K562 (cell line): ENCODE measurements at regions not wholly inside any gene's neighbourhood (a gene's known extent, or its start where the extent isn't known, plus 50 kb on each side); places are given as distances from the start of the nearest gene placed in this dataset.
A peak's percentile ranks its signal among the peaks of the same experiment; 100 is the strongest.

Experiments used
- ARHGAP35 ChIP-seq: fragments of 450-650 bp; IDR thresholded peaks from 2 replicates; pipeline ENCODE4 v1.6.1; 2018; ENCODE audit not compliant: partially characterized antibody
- BCL6 ChIP-seq: fragments of 250-450 bp; sonication (Bioruptor Pico); IDR thresholded peaks from 2 replicates; pipeline ENCODE4 v1.4.0; 2020
- CBFA2T2 ChIP-seq: fragments of 450-650 bp; conservative IDR thresholded peaks from 2 replicates; pipeline ENCODE4 v1.6.1; 2017; ENCODE audit warnings: mild to moderate bottlenecking
- HIVEP1 ChIP-seq: fragments of 250-450 bp; sonication (Bioruptor Pico); IDR thresholded peaks from 2 replicates; pipeline ENCODE4 v1.4.0; 2020; ENCODE audit warnings: mild to moderate bottlenecking
- JUNB ChIP-seq: fragments of 450-650 bp; formaldehyde crosslinking; conservative IDR thresholded peaks from 2 replicates; pipeline ENCODE4 v1.4.0; 2020; ENCODE audit warnings: mild to moderate bottlenecking
- NFRKB ChIP-seq: fragments of 450-650 bp; IDR thresholded peaks from 2 replicates; pipeline ENCODE4 v1.6.1; 2016; ENCODE audit warnings: low read depth
- SNRNP70 ChIP-seq: fragments of 200-400 bp; formaldehyde crosslinking; optimal IDR thresholded peaks from 2 replicates; pipeline ENCODE3; 2017; ENCODE audit warnings: low read depth, low read length
- ZBTB11 ChIP-seq, 3 experiments: fragments of 200-800 bp in 1 of 3; fragments of 250-450 bp in 1 of 3; fragments of 450-650 bp in 1 of 3; sonication (Bioruptor Pico) in 1 of 3; sonication (Bioruptor generic) in 1 of 3; formaldehyde crosslinking in 1 of 3; IDR thresholded peaks; 2 replicates each; pipeline versions ENCODE4 v1.6.1 to v1.8.0; 2016 to 2022; ENCODE audit warnings: mild to moderate bottlenecking in 2 of 3, missing genetic modification characterization in 2 of 3, missing compliant biosample characterization in 1 of 3, moderate library complexity in 1 of 3
- TF ChIP-seq, protein P1 (sequence below): sonication (generic); formaldehyde crosslinking; IDR thresholded peaks from 2 replicates; pipeline ENCODE4 v1.8.0; 2022; ENCODE audit warnings: mild to moderate bottlenecking, missing genetic modification reagents
- TF ChIP-seq, protein P2 (sequence below), 2 experiments: fragments of 450-650 bp in 1 of 2; sonication (generic) in 1 of 2; formaldehyde crosslinking in 1 of 2; IDR thresholded peaks; 2 replicates each; pipeline versions ENCODE4 v1.7.1 to v1.9.0; 2016 to 2022; ENCODE audit warnings: inconsistent platforms in 1 of 2, mild to moderate bottlenecking in 1 of 2, missing genetic modification reagents in 1 of 2

GRCh38 chr4:78720994-78721677 lies 55.0 kb upstream of the BMP2K start (continued):
- TF ChIP-seq, protein P1, sequence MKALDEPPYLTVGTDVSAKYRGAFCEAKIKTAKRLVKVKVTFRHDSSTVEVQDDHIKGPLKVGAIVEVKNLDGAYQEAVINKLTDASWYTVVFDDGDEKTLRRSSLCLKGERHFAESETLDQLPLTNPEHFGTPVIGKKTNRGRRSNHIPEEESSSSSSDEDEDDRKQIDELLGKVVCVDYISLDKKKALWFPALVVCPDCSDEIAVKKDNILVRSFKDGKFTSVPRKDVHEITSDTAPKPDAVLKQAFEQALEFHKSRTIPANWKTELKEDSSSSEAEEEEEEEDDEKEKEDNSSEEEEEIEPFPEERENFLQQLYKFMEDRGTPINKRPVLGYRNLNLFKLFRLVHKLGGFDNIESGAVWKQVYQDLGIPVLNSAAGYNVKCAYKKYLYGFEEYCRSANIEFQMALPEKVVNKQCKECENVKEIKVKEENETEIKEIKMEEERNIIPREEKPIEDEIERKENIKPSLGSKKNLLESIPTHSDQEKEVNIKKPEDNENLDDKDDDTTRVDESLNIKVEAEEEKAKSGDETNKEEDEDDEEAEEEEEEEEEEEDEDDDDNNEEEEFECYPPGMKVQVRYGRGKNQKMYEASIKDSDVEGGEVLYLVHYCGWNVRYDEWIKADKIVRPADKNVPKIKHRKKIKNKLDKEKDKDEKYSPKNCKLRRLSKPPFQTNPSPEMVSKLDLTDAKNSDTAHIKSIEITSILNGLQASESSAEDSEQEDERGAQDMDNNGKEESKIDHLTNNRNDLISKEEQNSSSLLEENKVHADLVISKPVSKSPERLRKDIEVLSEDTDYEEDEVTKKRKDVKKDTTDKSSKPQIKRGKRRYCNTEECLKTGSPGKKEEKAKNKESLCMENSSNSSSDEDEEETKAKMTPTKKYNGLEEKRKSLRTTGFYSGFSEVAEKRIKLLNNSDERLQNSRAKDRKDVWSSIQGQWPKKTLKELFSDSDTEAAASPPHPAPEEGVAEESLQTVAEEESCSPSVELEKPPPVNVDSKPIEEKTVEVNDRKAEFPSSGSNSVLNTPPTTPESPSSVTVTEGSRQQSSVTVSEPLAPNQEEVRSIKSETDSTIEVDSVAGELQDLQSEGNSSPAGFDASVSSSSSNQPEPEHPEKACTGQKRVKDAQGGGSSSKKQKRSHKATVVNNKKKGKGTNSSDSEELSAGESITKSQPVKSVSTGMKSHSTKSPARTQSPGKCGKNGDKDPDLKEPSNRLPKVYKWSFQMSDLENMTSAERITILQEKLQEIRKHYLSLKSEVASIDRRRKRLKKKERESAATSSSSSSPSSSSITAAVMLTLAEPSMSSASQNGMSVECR (CRISPR knock-in tag) = no peak
- TF ChIP-seq ZBTB11 (CRISPR knock-in tag; IDR thresholded peaks at IDR 0.05) (peak in 1 of 3 experiments; percentile 84; a peak in 1 of 6 replicates), SNRNP70 (no peak), ARHGAP35 (no peak), BCL6 (CRISPR knock-in tag) (no peak), HIVEP1 (CRISPR knock-in tag) (no peak), NFRKB (peak; percentile 96), CBFA2T2 (peak; percentile 87), JUNB (CRISPR knock-in tag) (no peak)
- TF ChIP-seq, protein P2, sequence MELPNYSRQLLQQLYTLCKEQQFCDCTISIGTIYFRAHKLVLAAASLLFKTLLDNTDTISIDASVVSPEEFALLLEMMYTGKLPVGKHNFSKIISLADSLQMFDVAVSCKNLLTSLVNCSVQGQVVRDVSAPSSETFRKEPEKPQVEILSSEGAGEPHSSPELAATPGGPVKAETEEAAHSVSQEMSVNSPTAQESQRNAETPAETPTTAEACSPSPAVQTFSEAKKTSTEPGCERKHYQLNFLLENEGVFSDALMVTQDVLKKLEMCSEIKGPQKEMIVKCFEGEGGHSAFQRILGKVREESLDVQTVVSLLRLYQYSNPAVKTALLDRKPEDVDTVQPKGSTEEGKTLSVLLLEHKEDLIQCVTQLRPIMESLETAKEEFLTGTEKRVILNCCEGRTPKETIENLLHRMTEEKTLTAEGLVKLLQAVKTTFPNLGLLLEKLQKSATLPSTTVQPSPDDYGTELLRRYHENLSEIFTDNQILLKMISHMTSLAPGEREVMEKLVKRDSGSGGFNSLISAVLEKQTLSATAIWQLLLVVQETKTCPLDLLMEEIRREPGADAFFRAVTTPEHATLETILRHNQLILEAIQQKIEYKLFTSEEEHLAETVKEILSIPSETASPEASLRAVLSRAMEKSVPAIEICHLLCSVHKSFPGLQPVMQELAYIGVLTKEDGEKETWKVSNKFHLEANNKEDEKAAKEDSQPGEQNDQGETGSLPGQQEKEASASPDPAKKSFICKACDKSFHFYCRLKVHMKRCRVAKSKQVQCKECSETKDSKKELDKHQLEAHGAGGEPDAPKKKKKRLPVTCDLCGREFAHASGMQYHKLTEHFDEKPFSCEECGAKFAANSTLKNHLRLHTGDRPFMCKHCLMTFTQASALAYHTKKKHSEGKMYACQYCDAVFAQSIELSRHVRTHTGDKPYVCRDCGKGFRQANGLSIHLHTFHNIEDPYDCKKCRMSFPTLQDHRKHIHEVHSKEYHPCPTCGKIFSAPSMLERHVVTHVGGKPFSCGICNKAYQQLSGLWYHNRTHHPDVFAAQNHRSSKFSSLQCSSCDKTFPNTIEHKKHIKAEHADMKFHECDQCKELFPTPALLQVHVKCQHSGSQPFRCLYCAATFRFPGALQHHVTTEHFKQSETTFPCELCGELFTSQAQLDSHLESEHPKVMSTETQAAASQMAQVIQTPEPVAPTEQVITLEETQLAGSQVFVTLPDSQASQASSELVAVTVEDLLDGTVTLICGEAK (IDR thresholded peaks at IDR 0.05) = peak; percentile 79
- TF ChIP-seq, protein P2 (CRISPR knock-in tag; IDR thresholded peaks at IDR 0.05) = no peak
